Hematopoietic multipotent progenitor cell treated with erythropoietin and hydrocortisone succinate and interleukin-3 and kit ligand, for 17 days (in vitro differentiated cells): ENCODE measurements at regions not wholly inside any gene's neighbourhood (a gene's known extent, or its start where the extent isn't known, plus 50 kb on each side); places are given as distances from the start of the nearest gene placed in this dataset.
"Not testable (repeated sequence)": the region's sequence is repeated elsewhere in the genome, so short reads cannot be mapped to it uniquely, and the experiment has no call there.

ENCODE experiments used
- DNase-seq: peaks from one replicate; pipeline ENCODE4 v3.0.0-alpha.2; 2015; ENCODE audit warnings: low spot score

GRCh38 chr3:25844891-25845290 is 55.0 kb downstream of the OXSM start:
- DNase-seq = no peak

- DNase-seq = no peak
Observed at GRCh38 chr3:25846282-25846681, 56.4 kb downstream of the OXSM start.

GRCh38 chr3:25849091-25849490 is 59.2 kb downstream of the OXSM start:
- DNase-seq = no peak

GRCh38 chr3:25849641-25850385 is 59.9 kb downstream of the OXSM start:
- DNase-seq = no peak

GRCh38 chr3:25851693-25852259 is 61.9 kb downstream of the OXSM start:
- DNase-seq = not testable (repeated sequence)

GRCh38 chr3:25854214-25854613 is 64.3 kb downstream of the OXSM start:
- DNase-seq = no peak

- no peak for DNase-seq
Observed at GRCh38 chr3:25854635-25855034, 64.7 kb downstream of the OXSM start.

- no peak for DNase-seq
Observed at GRCh38 chr3:25855266-25855784, 65.4 kb downstream of the OXSM start.

- peak; percentile 64 for DNase-seq
Observed at GRCh38 chr3:25856902-25857518, 67.1 kb downstream of the OXSM start.

GRCh38 chr3:25861566-25861965 is 71.7 kb downstream of the OXSM start:
- DNase-seq = no peak

- no peak for DNase-seq
Observed at GRCh38 chr3:25863011-25863415, 73.1 kb downstream of the OXSM start.

GRCh38 chr3:25863416-25863959 is 73.6 kb downstream of the OXSM start:
- DNase-seq = no peak

GRCh38 chr3:25870452-25870851 is 80.6 kb downstream of the OXSM start:
- DNase-seq = no peak

- no peak for DNase-seq
Observed at GRCh38 chr3:25872200-25872877, 82.4 kb downstream of the OXSM start.

- no peak for DNase-seq
Observed at GRCh38 chr3:25883492-25883891, 93.6 kb downstream of the OXSM start.

GRCh38 chr3:25884981-25885380 is 95.1 kb downstream of the OXSM start:
- no peak for DNase-seq

- no peak for DNase-seq
Observed at GRCh38 chr3:25885544-25885943, 95.7 kb downstream of the OXSM start.

GRCh38 chr3:25887907-25888306 is 98.0 kb downstream of the OXSM start:
- no peak for DNase-seq

GRCh38 chr3:25888892-25889524 is 99.1 kb downstream of the OXSM start:
- no peak for DNase-seq

GRCh38 chr3:25889525-25889917 is 99.6 kb downstream of the OXSM start:
- no peak for DNase-seq

- no peak for DNase-seq
Observed at GRCh38 chr3:25894101-25894500, 104.2 kb downstream of the OXSM start.

- no peak for DNase-seq
Observed at GRCh38 chr3:25895031-25895430, 105.1 kb downstream of the OXSM start.
